Superior temporal gyrus (tissue), 1 donor: ENCODE measurements at regions not wholly inside any gene's neighbourhood (a gene's known extent, or its start where the extent isn't known, plus 50 kb on each side); places are given as distances from the start of the nearest gene placed in this dataset.
"Not testable (repeated sequence)": the region's sequence is repeated elsewhere in the genome, so short reads cannot be mapped to it uniquely, and the experiment has no call there.

Experiments used
- DNase-seq: peaks from one replicate; pipeline ENCODE4 v3.0.0-alpha.2; 2016; ENCODE audit errors: extremely low spot score

DNA sequence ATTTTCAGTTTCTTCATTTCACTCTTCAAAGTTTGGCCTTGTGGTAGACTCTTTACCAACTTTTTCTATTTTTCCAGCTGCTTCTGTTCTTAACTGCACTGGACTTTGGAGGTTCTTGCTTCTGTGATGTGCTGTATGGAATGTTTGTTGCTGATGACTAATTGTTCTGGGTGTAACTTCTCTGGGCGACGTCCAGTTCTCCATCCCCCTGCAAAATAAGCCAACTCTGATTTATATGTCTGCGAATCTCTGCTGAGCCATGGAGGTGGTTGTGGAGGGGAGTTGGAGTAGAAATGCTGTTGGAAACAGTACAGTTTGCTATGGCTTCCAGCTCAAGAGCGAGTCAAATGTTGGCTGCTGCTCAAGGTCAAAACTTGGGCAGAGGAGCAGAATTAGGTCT, 113.9 kb upstream of the DYRK2 start:
- no peak for DNase-seq

DNA sequence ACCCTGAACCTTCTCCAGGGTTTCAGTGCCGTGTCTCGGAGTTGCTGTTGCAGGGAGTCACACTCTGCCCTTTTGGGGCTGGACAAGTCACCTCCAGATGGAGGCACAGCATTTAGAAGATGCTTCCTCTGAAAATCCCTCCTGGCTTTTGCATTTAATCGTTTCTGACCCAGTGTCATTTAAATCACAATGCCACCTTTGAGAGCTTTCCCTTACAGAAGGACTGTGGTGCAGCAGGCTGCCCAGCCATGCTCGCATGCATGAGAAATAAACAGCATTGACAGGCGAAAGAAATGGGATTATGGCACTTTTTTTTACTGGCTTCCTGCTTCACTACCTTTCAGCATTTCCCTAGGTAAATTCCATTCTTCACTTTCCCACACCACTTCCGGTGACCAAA, 113.4 kb upstream of the DYRK2 start:
- DNase-seq: no peak

- DNase-seq: no peak
Measured at GRCh38 chr12:67535971-67536370, 112.6 kb upstream of the DYRK2 start.

- DNase-seq: no peak
Measured at GRCh38 chr12:67539329-67539728, 109.2 kb upstream of the DYRK2 start.

- no peak for DNase-seq
Measured at GRCh38 chr12:67539946-67540345, 108.6 kb upstream of the DYRK2 start.

DNA sequence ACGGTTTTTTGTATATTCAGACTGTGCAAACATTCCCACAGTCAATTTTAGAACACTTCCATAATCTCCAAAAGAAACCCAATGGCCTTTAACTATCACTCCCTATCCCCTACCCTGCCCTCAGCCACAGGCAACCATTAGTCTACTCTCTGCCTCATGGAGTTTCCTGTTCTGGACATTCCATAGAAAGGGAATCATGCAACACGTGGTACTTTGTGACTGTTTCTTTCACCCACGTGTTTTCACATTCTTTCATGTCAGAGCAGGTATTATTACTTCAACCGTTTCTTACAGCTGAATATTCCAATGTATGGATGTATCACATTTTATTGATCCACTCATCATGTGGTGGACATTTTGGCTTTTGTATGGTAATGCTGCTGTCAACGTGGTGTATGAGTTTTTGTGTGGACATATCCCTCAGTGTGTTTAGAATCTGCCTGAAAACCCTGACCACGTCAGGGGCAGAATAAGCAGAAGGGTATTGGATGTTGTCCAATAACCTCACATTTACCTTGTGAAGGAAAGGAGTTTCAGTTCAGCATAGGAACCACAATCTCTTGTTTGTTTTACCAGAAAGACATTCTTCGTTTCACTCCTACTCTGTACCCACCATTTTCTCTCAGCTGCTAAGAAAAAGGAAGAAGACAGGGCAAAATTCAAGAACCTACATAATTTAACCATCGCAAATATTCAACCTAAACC, 107.5 kb upstream of the DYRK2 start:
- DNase-seq: no peak

DNA sequence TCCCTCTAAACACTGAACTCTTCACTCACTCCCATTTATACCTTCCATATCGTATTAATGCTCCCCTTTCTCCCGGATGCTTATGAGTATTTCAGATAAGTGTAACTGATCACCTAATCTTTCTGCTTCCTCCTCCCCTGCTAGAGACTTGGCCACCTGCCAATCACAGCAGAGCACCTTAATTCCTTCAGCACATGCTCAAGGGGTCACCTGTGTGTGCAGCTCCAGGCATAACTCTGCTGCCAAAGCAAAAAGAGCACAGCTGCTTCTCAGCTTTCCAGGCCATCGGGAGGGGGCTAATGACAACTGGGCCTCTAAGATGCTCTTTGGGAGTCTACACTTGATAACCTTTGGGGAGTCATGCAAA, 106.9 kb upstream of the DYRK2 start:
- no peak for DNase-seq

DNA sequence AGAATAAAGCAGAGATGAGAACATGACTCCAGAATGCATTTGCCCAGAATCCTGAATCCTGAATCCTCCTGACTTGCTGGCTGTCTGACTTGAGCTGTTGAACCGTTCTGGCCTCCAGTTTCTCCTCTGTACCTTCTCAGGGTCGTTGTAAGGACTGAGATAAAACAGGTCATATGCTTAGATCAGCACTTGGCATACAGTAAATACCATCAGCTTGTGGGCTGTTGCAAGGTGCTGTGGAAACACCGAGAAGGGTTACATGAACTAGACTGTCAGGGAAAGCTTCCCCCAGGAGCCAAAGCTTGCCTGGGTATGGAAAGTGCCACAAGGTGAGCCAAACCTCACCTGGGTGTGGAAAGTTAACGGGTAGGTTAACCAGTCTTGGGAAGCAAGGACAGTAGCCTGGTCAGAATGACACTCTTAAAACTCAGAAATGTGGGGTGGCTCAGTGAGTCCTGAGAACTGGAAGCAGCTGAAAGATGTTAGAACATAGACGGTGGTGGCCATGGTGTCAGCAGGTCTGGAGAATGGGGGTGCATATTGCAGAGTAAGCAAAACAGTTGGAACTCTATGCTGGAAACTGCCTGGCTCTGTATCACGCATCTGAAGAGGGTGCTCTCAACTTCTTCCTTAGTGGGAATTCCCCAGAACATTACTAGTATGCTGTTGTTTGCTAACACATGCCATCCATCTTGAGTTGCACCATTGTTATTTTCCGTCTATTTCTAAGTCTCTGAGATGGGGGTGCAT, 105.3 kb upstream of the DYRK2 start:
- no peak for DNase-seq

DNA sequence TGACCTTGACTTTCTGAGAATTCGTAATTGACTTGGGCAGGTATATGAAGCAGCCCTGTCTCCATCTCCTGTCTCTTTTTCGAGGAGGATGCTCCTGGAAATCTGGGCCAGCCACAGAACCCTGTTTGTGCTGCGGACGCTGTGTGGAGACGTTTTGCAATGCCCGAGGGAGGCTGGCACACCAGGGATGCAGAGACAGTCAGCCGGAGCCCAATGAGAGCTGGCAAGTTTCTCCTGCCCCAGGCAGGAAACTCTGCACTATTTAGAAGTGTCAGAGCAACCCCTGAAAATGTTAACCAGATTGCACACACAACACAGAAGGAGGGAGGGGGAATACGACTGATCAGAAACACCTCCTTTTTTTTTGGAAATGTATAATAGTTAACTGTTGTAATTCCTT, 103.2 kb upstream of the DYRK2 start:
- no peak for DNase-seq

DNA sequence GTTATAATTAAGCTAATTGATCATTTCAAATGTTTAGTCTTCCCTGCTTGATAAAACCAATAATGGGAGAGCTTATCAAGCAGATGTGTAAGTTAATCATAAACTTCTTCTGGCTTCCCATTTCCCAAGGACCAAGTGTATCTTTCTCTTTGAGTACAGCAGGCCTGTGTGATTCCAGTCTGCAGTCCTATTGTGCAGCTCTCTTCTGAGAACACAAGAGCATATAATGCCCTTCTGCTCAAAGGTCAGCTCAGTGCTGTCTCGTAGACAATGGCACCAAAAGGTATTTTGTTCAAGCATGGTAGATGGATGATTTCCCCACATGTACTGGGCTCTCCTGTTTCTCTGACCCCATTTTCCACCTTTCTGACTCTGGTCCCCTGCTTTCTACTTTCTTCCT, 101.8 kb upstream of the DYRK2 start:
- no peak for DNase-seq

DNA sequence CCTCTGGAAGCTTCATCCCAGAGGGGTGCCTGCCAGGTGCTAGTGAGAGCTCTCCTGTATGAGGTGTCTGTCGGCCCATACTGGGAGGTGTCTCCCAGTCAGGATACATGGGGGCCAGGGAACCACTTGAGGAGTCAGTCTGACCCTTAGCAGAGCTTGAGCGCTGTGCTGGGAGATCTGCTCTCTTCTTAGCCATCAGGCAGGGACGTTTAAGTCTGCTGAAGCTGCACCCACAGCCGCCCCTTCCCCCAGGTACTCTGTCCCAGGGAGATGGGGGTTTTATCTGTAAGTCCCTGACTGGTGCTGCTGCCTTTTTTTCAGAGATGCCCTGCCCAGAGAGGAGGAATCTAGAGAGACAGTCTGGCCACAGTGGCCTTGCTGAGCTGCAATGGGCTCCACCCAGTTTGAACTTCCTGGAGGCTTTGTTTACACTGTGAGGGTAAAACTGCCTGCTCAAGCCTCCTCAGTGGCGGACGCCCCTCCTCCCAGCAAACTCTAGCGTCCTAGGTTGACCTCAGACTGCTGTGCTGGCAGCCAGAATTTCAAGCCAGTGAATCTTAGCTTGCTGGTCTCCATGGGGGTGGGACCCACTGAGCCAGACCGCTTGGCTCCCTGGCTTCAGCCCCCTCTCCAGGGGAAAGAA, 93.3 kb upstream of the DYRK2 start:
- not testable (repeated sequence) for DNase-seq

DNA sequence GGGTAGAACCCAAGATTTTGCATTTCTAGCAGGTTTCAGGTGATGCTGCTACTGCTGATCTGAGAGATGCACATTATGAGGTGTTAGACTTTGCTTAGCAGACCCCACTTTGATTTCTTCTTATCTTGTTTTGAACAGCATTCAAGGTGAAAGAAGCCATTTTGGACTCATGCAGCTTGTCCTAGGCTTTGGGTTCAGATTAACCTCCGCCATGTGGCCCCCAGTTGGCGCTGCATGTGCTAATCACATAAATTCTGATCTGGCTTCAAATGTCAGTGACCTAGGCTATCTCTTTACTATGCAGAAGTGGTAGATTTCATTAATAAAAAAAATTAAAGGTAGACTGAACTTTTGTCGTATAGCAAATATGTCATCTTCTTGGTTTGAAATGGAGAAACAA, 89.8 kb upstream of the DYRK2 start:
- no peak for DNase-seq

DNA sequence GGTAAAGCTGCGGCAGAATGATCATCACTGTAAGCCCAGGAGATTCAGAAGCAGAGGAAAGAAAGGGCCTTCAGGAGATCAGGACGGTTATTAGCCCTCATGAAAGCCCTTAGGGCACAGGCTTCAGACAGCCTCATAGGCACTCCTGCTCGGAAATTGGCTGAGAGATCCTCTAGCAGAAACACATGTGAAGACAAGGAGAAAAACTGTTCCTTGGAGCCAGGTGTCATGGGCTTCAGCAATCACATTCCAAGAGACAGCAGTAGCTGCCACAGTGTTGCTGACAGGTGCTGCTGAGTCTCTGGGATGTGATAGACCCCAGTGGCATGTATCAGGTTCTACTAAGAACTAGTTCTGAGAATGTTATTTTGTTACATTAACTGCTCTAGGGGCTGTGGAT, 88.8 kb upstream of the DYRK2 start:
- no peak for DNase-seq

- DNase-seq: no peak
Measured at GRCh38 chr12:67562513-67563287, 85.8 kb upstream of the DYRK2 start.

DNA sequence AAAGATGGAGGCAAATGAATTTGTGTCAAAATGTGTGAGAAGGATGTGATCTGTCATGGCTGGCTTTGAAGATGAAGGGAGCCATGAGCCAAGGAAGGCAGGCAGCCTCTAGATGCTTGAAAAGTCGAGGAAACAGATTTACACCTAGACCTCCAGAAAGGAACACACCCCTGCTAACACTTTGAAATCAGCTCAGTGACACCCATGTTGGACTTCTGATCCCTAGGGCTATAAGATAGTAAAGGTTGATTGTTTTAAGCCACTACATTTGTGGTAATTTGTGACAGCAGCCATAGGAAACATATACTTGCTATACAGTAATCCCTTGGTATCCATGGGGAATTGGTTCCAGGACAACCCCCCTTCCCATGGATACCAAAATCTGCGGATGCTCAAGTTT, 80.5 kb upstream of the DYRK2 start:
- no peak for DNase-seq

GRCh38 chr12:67572492-67572891, 76.1 kb upstream of the DYRK2 start:
- DNase-seq: no peak

GRCh38 chr12:67573566-67573965, 75.0 kb upstream of the DYRK2 start:
- no peak for DNase-seq

DNA sequence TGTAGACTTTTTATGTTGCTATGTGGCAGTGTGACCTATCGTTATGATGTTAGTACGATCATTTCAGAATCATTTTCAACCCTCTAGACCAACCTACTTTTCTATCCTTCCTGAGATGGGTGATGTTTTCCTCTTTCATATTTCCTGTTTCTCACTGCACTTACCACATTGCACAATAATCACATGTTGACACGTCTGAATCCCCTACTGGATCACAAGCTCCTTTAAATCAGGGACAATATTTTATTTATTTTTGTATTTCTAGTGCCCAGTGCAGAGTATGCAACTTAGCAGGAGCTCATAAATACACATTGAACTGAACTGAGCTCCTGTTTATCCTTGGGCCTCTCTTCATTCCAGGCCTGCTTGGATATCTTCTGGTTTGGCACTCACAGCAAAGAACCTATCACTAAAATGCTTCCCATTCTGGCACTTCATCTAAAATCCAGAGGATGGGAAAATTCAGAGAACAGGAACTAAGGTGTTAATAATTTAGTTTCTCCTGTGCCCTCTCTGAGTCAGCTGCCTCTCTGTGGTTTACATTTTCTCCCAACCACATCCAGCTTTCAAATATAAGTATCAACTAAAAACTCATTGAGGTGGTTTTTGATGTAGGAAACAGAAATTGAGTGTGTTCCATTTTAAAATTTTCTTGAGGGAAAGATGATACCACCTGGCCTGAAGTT, 69.4 kb upstream of the DYRK2 start:
- DNase-seq: no peak

- DNase-seq: no peak
Measured at GRCh38 chr12:67579662-67580003, 68.9 kb upstream of the DYRK2 start.

- DNase-seq: no peak
Measured at GRCh38 chr12:67582238-67582834, 66.2 kb upstream of the DYRK2 start.

DNA sequence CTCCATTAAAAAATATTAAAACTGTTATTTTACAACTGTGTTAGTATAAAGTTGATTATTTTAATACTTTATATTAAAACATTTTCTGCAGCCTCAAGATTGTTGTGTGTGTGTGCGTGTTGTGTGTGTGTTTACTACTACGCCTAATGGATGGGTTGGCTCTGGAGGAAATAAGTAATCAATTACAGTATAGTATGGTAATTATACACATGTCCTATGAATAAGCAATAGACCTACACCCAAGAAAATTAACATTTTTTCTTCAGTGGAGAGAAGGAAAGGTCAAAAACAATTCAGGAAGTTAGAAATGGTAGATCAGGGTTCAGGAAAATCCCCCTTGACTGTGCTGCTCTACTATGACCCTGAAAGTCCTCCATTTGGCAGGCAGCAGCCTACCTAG, 65.7 kb upstream of the DYRK2 start:
- no peak for DNase-seq

- no peak for DNase-seq
Measured at GRCh38 chr12:67586951-67587350, 61.6 kb upstream of the DYRK2 start.
